ENCODE measurements at regions not wholly inside any gene's neighbourhood (a gene's known extent, or its start where the extent isn't known, plus 50 kb on each side); places are given as distances from the start of the nearest gene placed in this dataset.

DNA sequence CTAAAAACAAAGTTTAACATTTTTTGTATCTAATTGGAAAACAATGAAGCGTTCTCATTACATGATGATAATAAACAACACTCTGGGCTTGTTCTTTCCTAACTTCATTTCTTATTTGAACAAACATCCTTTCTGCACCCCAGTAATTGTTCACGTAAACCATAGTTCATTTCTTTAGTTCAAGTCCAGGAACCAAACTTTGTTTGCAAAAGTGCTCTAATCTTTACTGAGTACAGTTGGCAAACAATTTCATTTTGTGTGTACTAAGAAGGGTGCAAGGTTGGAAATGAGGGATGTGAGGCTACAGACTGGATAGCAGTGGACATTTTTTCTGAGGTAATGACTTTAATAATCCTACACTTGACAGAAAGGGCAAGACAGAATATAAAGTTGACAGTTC, 113.5 kb downstream of the NREP start (continued):
- TF ChIP-seq, protein P1, sequence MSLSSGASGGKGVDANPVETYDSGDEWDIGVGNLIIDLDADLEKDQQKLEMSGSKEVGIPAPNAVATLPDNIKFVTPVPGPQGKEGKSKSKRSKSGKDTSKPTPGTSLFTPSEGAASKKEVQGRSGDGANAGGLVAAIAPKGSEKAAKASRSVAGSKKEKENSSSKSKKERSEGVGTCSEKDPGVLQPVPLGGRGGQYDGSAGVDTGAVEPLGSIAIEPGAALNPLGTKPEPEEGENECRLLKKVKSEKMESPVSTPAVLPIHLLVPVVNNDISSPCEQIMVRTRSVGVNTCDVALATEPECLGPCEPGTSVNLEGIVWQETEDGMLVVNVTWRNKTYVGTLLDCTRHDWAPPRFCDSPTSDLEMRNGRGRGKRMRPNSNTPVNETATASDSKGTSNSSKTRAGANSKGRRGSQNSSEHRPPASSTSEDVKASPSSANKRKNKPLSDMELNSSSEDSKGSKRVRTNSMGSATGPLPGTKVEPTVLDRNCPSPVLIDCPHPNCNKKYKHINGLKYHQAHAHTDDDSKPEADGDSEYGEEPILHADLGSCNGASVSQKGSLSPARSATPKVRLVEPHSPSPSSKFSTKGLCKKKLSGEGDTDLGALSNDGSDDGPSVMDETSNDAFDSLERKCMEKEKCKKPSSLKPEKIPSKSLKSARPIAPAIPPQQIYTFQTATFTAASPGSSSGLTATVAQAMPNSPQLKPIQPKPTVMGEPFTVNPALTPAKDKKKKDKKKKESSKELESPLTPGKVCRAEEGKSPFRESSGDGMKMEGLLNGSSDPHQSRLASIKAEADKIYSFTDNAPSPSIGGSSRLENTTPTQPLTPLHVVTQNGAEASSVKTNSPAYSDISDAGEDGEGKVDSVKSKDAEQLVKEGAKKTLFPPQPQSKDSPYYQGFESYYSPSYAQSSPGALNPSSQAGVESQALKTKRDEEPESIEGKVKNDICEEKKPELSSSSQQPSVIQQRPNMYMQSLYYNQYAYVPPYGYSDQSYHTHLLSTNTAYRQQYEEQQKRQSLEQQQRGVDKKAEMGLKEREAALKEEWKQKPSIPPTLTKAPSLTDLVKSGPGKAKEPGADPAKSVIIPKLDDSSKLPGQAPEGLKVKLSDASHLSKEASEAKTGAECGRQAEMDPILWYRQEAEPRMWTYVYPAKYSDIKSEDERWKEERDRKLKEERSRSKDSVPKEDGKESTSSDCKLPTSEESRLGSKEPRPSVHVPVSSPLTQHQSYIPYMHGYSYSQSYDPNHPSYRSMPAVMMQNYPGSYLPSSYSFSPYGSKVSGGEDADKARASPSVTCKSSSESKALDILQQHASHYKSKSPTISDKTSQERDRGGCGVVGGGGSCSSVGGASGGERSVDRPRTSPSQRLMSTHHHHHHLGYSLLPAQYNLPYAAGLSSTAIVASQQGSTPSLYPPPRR (CRISPR knock-in tag; IDR thresholded peaks at IDR 0.05; ENCODE audit: borderline replicate concordance), result peak; percentile 68; the same call in 1 of the 2 replicates
- TF ChIP-seq DR1 (CRISPR knock-in tag; IDR thresholded peaks at IDR 0.05) (no peak), HDAC2 (CRISPR knock-in tag; IDR thresholded peaks at IDR 0.05) (peak; percentile 58; the same call in 1 of the 2 replicates), HDAC1 (CRISPR knock-in tag; IDR thresholded peaks at IDR 0.05) (peak; percentile 64), NCOA2 (CRISPR knock-in tag; IDR thresholded peaks at IDR 0.05) (peak; percentile 62), FOXO1 (CRISPR knock-in tag; IDR thresholded peaks at IDR 0.05) (peak; percentile 30; the same call in 1 of the 2 replicates), SAFB2 (CRISPR knock-in tag; IDR thresholded peaks at IDR 0.05; ENCODE audit: borderline replicate concordance, low read depth) (no peak), RARA (CRISPR knock-in tag; IDR thresholded peaks at IDR 0.05) (peak; percentile 73), ZNF749 (CRISPR knock-in tag; IDR thresholded peaks at IDR 0.05; ENCODE audit: borderline replicate concordance) (no peak)
- TF ChIP-seq, protein P2, sequence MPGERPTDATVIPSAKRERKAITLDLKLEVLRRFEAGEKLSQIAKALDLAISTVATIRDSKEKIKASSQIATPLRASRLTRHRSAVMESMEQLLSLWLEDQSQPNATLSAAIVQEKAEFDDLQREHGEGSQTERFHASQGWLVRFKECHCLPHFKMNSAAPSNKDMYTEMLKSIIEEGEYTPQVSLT (CRISPR knock-in tag; IDR thresholded peaks at IDR 0.05; ENCODE audit: borderline replicate concordance, low read depth), result no peak
- TF ChIP-seq, protein P3, sequence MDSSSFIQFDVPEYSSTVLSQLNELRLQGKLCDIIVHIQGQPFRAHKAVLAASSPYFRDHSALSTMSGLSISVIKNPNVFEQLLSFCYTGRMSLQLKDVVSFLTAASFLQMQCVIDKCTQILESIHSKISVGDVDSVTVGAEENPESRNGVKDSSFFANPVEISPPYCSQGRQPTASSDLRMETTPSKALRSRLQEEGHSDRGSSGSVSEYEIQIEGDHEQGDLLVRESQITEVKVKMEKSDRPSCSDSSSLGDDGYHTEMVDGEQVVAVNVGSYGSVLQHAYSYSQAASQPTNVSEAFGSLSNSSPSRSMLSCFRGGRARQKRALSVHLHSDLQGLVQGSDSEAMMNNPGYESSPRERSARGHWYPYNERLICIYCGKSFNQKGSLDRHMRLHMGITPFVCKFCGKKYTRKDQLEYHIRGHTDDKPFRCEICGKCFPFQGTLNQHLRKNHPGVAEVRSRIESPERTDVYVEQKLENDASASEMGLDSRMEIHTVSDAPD (CRISPR knock-in tag; IDR thresholded peaks at IDR 0.05), result no peak
- TF ChIP-seq, protein P4, sequence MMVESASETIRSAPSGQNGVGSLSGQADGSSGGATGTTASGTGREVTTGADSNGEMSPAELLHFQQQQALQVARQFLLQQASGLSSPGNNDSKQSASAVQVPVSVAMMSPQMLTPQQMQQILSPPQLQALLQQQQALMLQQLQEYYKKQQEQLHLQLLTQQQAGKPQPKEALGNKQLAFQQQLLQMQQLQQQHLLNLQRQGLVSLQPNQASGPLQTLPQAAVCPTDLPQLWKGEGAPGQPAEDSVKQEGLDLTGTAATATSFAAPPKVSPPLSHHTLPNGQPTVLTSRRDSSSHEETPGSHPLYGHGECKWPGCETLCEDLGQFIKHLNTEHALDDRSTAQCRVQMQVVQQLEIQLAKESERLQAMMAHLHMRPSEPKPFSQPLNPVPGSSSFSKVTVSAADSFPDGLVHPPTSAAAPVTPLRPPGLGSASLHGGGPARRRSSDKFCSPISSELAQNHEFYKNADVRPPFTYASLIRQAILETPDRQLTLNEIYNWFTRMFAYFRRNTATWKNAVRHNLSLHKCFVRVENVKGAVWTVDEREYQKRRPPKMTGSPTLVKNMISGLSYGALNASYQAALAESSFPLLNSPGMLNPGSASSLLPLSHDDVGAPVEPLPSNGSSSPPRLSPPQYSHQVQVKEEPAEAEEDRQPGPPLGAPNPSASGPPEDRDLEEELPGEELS (CRISPR knock-in tag; IDR thresholded peaks at IDR 0.05), result peak; percentile 84
- TF ChIP-seq, protein P5, sequence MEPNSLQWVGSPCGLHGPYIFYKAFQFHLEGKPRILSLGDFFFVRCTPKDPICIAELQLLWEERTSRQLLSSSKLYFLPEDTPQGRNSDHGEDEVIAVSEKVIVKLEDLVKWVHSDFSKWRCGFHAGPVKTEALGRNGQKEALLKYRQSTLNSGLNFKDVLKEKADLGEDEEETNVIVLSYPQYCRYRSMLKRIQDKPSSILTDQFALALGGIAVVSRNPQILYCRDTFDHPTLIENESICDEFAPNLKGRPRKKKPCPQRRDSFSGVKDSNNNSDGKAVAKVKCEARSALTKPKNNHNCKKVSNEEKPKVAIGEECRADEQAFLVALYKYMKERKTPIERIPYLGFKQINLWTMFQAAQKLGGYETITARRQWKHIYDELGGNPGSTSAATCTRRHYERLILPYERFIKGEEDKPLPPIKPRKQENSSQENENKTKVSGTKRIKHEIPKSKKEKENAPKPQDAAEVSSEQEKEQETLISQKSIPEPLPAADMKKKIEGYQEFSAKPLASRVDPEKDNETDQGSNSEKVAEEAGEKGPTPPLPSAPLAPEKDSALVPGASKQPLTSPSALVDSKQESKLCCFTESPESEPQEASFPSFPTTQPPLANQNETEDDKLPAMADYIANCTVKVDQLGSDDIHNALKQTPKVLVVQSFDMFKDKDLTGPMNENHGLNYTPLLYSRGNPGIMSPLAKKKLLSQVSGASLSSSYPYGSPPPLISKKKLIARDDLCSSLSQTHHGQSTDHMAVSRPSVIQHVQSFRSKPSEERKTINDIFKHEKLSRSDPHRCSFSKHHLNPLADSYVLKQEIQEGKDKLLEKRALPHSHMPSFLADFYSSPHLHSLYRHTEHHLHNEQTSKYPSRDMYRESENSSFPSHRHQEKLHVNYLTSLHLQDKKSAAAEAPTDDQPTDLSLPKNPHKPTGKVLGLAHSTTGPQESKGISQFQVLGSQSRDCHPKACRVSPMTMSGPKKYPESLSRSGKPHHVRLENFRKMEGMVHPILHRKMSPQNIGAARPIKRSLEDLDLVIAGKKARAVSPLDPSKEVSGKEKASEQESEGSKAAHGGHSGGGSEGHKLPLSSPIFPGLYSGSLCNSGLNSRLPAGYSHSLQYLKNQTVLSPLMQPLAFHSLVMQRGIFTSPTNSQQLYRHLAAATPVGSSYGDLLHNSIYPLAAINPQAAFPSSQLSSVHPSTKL (CRISPR knock-in tag; IDR thresholded peaks at IDR 0.05), result peak; percentile 68
- TF ChIP-seq, protein P6, sequence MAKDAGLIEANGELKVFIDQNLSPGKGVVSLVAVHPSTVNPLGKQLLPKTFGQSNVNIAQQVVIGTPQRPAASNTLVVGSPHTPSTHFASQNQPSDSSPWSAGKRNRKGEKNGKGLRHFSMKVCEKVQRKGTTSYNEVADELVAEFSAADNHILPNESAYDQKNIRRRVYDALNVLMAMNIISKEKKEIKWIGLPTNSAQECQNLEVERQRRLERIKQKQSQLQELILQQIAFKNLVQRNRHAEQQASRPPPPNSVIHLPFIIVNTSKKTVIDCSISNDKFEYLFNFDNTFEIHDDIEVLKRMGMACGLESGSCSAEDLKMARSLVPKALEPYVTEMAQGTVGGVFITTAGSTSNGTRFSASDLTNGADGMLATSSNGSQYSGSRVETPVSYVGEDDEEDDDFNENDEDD (CRISPR knock-in tag; IDR thresholded peaks at IDR 0.05; ENCODE audit: borderline replicate concordance), result no peak
